Activated naive CD4-positive, alpha-beta T cell treated with anti-CD3 and anti-CD28 coated beads, Interleukin-2, amount 10 ng/mL, durations not matched to agents 7 days and 5 days (primary cell): ENCODE measurements at regions not wholly inside any gene's neighbourhood (a gene's known extent, or its start where the extent isn't known, plus 50 kb on each side); places are given as distances from the start of the nearest gene placed in this dataset.
A peak's percentile ranks its signal among the peaks of the same experiment; 100 is the strongest.

Experiments used
- CTCF ChIA-PET: fragments of 350-600 bp; sonication (Branson Sonifier 250); formaldehyde crosslinking; loops from one replicate; lab custom pipeline; 2021; ENCODE audit warnings: antibody characterized with exemption; lab: Charles Lee
- DNase-seq: peaks from one replicate; pipeline ENCODE4 v3.0.0-alpha.2; 2020
- H3K27ac Mint-ChIP-seq: one replicate; pipeline ENCODE4 v1.8.0; 2021; ENCODE audit warnings: mild to moderate bottlenecking, moderate library complexity, mixed read lengths
- H3K27me3 Mint-ChIP-seq: one replicate; pipeline ENCODE4 v1.8.0; 2021; ENCODE audit warnings: mild to moderate bottlenecking, mixed read lengths
- H3K36me3 Mint-ChIP-seq: one replicate; pipeline ENCODE4 v1.8.0; 2021; ENCODE audit warnings: mixed read lengths
- H3K4me1 Mint-ChIP-seq: one replicate; pipeline ENCODE4 v1.8.0; 2021; ENCODE audit warnings: mixed read lengths
- H3K4me3 Mint-ChIP-seq: one replicate; pipeline ENCODE4 v1.8.0; 2021; ENCODE audit warnings: mild to moderate bottlenecking, moderate library complexity, mixed read lengths
- H3K9me3 Mint-ChIP-seq: one replicate; pipeline ENCODE4 v1.8.0; 2021; ENCODE audit warnings: mixed read lengths

DNA sequence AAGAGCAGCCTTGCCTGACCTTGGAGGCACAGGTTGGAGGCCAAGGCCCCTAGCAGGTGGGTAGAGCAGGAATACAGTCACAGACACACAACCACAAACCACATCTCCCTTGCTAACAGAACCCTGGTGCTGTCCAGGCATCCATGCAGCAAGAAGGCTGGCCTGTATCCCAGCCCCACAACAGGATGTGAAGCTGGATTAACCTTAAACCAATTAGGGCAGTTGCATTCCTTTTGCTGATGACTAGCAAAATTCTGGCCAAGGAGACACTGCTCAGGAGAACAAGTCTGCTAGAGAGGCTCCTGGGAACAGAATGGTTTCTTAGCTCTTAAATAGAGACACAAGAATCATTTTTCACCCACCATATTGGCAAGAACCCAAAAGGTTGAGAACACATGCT is 97.8 kb downstream of the C5orf15 start:
- peaks cover 8% of the 10 kb centered on the region for H3K27me3 Mint-ChIP-seq
- H3K27ac Mint-ChIP-seq = no peak overlapping the region
- peaks cover 9% of the 10 kb centered on the region for H3K4me1 Mint-ChIP-seq
- H3K4me3 Mint-ChIP-seq = no peak overlapping the region
- peaks cover 4% of the 10 kb centered on the region for H3K9me3 Mint-ChIP-seq
- CTCF ChIA-PET = interaction anchor here (0.6 to 2.4 kb wide), 7 partner anchors 11 to 760 kb away, joined by 3 to 11 read pairs (median 6); no protein-coding TSS in a partner anchor
- no peaks in the 10 kb centered on the region for H3K36me3 Mint-ChIP-seq
- DNase-seq = no peak

DNA sequence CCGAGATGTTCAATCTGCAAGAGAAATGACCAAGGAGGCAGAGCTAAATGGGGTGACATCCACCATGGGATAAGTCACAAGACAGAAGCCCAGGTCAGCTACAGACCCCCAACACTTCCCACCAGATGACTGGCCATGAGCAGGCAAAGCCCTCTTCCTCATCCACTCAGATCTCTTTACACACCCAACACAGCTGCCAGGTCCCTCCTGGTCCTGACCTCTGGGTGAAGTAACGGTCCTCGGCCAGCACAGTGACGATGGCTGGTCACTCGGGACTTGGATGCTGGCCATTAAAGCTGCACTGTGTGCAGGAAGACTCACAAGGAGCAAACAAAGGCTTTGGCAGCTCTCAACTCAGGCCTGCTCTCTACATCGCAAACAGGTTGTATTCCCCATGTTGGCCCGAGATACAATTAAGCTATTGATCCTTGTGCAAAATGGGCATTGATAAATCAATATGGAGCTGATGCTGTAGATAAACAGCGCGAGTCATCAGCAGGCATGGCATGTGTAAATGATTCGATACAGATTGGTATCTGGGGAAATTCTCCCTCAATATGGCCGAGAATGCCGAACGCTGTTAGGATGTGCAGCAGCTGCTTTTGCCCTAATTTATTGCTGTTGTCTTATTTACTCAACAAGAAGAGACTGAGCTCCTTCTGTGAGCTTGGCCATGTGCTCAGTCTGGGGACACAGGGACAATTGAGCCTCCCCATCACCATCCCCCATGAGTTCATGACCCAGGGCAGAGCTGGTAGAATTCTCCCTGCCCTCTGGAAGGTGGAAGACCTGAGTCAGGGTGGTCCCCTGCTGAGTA is 98.7 kb downstream of the C5orf15 start:
- DNase-seq = no peak
- CTCF ChIA-PET = interaction anchor here (0.7 to 2.4 kb wide), 30 partner anchors 8 to 761 kb away, joined by 3 to 19 read pairs (median 4); no protein-coding TSS in a partner anchor
- no peak overlapping the region for H3K4me3 Mint-ChIP-seq

DNA sequence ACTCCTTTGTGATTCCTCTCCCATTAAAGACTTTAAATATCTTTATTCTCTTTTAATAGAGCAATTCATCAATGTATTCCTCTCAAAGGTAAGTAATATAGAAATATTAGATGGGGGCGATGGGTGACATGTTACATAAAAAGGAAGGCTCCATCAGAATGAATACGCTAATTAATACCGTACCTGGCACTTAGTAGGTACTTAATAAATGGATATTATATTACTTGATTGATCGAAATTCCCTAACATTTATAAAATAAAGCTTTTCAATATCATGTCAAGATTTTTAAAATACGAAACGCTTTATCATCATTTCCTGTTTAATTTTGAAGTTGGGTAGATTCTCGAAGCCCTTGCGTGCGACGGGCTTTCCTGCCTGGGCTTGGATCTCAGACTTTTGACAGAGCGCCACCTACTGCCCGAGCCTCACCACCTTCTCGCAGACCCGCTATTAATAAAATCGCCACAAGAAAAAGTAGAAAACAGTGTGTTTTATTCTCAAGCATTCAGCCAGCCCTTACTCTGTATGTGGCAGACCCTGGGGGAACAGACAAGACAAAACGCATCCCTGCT is 99.4 kb downstream of the C5orf15 start:
- CTCF ChIA-PET = interaction anchor here (0.6 to 2.4 kb wide), 27 partner anchors 8 to 761 kb away, joined by 3 to 19 read pairs (median 3); no protein-coding TSS in a partner anchor
- Mint-ChIP-seq H3K36me3 (no peaks in the 10 kb centered on the region), H3K4me3 (no peak overlapping the region)

More for the DNA sequence above, 98.7 kb downstream of the C5orf15 start:
- Mint-ChIP-seq H3K4me1 (peaks cover 9% of the 10 kb centered on the region), H3K9me3 (peaks cover 4% of the 10 kb centered on the region), H3K27me3 (peaks cover 8% of the 10 kb centered on the region), H3K27ac (no peak overlapping the region), H3K36me3 (no peaks in the 10 kb centered on the region)

DNA sequence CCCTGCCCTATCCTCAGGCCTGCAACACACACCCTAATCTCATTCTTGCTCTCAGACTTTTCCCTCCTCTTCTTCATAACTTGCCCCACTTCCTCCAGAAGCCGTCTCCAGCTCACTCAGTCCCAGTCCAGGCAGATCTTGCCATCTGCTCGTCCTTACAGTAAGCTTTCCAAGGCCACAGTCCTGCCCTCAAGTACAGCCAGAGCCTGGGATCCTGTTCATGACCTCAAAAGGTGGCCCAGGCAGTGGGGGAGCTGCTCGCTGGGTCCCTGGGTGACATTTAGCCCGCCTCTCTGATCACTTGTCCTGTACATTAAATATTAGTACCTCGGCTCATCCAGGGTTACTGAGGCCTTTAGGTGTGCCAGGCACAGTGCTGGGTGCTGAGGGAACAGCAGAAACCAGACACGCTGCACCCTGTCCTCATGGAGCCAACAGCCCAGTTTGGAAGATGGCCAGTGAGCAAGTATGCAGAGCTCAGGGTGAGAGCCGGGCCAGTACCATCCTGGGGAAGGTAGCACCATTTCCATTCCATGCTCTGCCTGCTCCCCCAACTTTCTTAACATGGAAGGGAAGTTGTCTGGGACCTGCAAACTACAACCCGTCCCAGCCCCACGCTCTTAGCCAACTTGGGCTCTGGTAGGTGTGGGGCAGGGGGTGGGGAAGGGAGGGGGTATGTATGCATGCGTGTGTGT is 100.4 kb downstream of the C5orf15 start:
- no peaks in the 10 kb centered on the region for H3K36me3 Mint-ChIP-seq

More for the DNA sequence above, 99.4 kb downstream of the C5orf15 start:
- H3K9me3 Mint-ChIP-seq = peaks cover 2% of the 10 kb centered on the region
- peaks cover 9% of the 10 kb centered on the region for H3K4me1 Mint-ChIP-seq
- no peak overlapping the region for H3K27ac Mint-ChIP-seq
- H3K27me3 Mint-ChIP-seq = peaks cover 8% of the 10 kb centered on the region
- peak; percentile 87 for DNase-seq

DNA sequence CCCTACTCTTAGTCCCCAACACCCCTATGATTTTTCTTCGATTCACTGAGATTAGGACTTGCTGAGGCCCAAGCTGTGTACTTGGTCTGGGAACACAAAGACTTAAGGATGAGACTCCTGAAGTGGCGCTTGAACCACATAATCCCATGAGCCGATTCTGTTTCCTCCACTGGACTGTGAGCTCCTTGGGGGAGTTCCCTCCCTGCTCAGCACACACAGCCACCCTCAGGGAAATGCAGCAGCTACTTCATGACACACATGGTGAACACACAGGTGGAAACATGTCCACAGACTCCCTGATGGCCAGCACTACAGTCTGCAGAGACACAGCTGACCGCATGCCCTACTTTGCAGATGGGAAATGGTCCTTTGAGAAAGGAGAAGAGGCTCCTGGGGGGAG is 101.1 kb downstream of the C5orf15 start:
- Mint-ChIP-seq H3K27ac (no peak overlapping the region), H3K9me3 (no peaks in the 10 kb centered on the region), H3K36me3 (no peaks in the 10 kb centered on the region), H3K4me1 (peaks cover 9% of the 10 kb centered on the region), H3K4me3 (no peak overlapping the region), H3K27me3 (peaks cover 15% of the 10 kb centered on the region)
- no peak for DNase-seq
- CTCF ChIA-PET = interaction anchor here (0.9 to 1.9 kb wide), 3 partner anchors 63 to 172 kb away, joined by 3 to 4 read pairs (median 3); no protein-coding TSS in a partner anchor

More for the DNA sequence above, 100.4 kb downstream of the C5orf15 start:
- no peaks in the 10 kb centered on the region for H3K9me3 Mint-ChIP-seq
- CTCF ChIA-PET = interaction anchor here (0.9 to 2.2 kb wide), 5 partner anchors 12 to 443 kb away, joined by 3 to 19 read pairs (median 5); no protein-coding TSS in a partner anchor
- DNase-seq = no peak
- no peak overlapping the region for H3K4me3 Mint-ChIP-seq
- H3K4me1 Mint-ChIP-seq = peaks cover 9% of the 10 kb centered on the region
- H3K27me3 Mint-ChIP-seq = peaks cover 15% of the 10 kb centered on the region
- H3K27ac Mint-ChIP-seq = no peak overlapping the region

DNA sequence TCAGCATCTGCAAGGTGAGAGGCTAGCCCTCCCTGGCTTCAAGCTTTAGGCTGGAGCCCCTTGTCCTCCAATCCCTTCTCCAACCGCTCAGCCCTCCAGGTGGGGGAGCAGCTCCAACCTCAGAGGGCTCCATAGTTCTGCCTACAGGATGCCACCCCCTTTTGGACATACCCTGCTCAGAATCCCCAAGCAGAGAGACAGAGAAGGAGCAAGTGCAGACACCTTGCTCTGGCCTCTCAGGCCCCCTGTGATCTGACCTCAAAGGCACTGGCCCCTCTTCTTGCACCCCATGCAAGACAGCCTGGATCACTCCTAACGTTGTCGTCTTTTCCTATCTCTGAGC is 101.6 kb downstream of the C5orf15 start:
- DNase-seq = no peak
- Mint-ChIP-seq H3K4me1 (peaks cover 9% of the 10 kb centered on the region), H3K36me3 (no peaks in the 10 kb centered on the region), H3K4me3 (no peak overlapping the region), H3K27me3 (peaks cover 15% of the 10 kb centered on the region), H3K27ac (no peak overlapping the region), H3K9me3 (no peaks in the 10 kb centered on the region)
- CTCF ChIA-PET = interaction anchor here (1.3 to 1.9 kb wide), 2 partner anchors 63 to 113 kb away, joined by 3 to 4 read pairs; no protein-coding TSS in a partner anchor

GRCh38 chr5:133866160-133866902 is 102.1 kb downstream of the C5orf15 start:
- H3K36me3 Mint-ChIP-seq = no peaks in the 10 kb centered on the region
- no peak overlapping the region for H3K27ac Mint-ChIP-seq
- CTCF ChIA-PET = interaction anchor here (1.3 to 1.9 kb wide), 2 partner anchors 64 to 113 kb away, joined by 3 to 4 read pairs; no protein-coding TSS in a partner anchor
- peaks cover 15% of the 10 kb centered on the region for H3K27me3 Mint-ChIP-seq
- H3K9me3 Mint-ChIP-seq = no peaks in the 10 kb centered on the region
- H3K4me1 Mint-ChIP-seq = peaks cover 9% of the 10 kb centered on the region
- H3K4me3 Mint-ChIP-seq = no peak overlapping the region
- DNase-seq = no peak

DNA sequence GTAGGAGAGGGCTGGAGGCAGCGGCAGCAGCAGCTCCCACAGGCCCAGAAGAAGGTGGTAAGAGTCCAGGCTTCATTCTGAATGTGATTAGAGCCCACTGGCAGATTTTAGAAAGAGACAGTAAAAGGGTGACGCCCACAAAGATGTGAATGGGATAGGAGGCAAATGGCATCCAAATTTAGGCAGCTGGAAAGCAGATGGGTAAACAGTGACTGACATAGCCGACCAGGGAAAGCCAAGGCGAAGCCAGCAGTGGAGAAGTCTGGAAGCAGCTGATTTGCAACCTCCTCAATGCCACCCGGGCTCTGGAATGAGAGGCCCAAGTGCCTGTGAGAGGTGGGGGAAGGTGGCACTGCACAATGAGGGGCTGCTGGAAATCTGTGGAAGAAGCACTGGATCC is 103.3 kb downstream of the C5orf15 start:
- H3K36me3 Mint-ChIP-seq = no peaks in the 10 kb centered on the region
- H3K27ac Mint-ChIP-seq = no peak overlapping the region
- no peaks in the 10 kb centered on the region for H3K9me3 Mint-ChIP-seq
- no peak for DNase-seq
- H3K4me3 Mint-ChIP-seq = no peak overlapping the region
- CTCF ChIA-PET = interaction anchor here (1.0 kb wide), 1 partner anchor 79 kb away, joined by 3 read pairs; no protein-coding TSS in a partner anchor
- H3K27me3 Mint-ChIP-seq = peaks cover 15% of the 10 kb centered on the region
- H3K4me1 Mint-ChIP-seq = peaks cover 9% of the 10 kb centered on the region

GRCh38 chr5:133864711-133865110 is 103.7 kb downstream of the C5orf15 start:
- Mint-ChIP-seq H3K9me3 (no peaks in the 10 kb centered on the region), H3K27me3 (peaks cover 18% of the 10 kb centered on the region), H3K4me3 (no peak overlapping the region), H3K27ac (no peak overlapping the region), H3K4me1 (peaks cover 9% of the 10 kb centered on the region), H3K36me3 (no peaks in the 10 kb centered on the region)
- CTCF ChIA-PET = interaction anchor here (1.0 kb wide), 1 partner anchor 80 kb away, joined by 3 read pairs; no protein-coding TSS in a partner anchor
- no peak for DNase-seq

GRCh38 chr5:133863857-133864585 is 104.4 kb downstream of the C5orf15 start:
- Mint-ChIP-seq H3K27me3 (peaks cover 18% of the 10 kb centered on the region), H3K4me1 (peaks cover 5% of the 10 kb centered on the region), H3K36me3 (no peaks in the 10 kb centered on the region), H3K4me3 (no peak overlapping the region), H3K27ac (no peak overlapping the region), H3K9me3 (peaks cover 2% of the 10 kb centered on the region)
- CTCF ChIA-PET = no interaction called here
- DNase-seq = no peak

GRCh38 chr5:133861161-133861737 is 107.2 kb downstream of the C5orf15 start:
- CTCF ChIA-PET = no interaction called here
- no peaks in the 10 kb centered on the region for H3K36me3 Mint-ChIP-seq
- no peak for DNase-seq

GRCh38 chr5:133859073-133859472 is 109.4 kb downstream of the C5orf15 start:
- Mint-ChIP-seq H3K36me3 (no peaks in the 10 kb centered on the region), H3K4me3 (no peak overlapping the region), H3K27ac (no peak overlapping the region), H3K9me3 (peaks cover 4% of the 10 kb centered on the region), H3K27me3 (peaks cover 30% of the 10 kb centered on the region), H3K4me1 (peaks cover 3% of the 10 kb centered on the region)
- DNase-seq = no peak
- CTCF ChIA-PET = interaction anchor here (2.0 kb wide), 1 partner anchor 12 kb away, joined by 6 read pairs; no protein-coding TSS in a partner anchor

More at GRCh38 chr5:133861161-133861737, 107.2 kb downstream of the C5orf15 start:
- no peak overlapping the region for H3K27ac Mint-ChIP-seq
- peaks cover 15% of the 10 kb centered on the region for H3K27me3 Mint-ChIP-seq
- no peak overlapping the region for H3K4me3 Mint-ChIP-seq
- peaks cover 4% of the 10 kb centered on the region for H3K9me3 Mint-ChIP-seq
- H3K4me1 Mint-ChIP-seq = peaks cover 3% of the 10 kb centered on the region
